Cardiac muscle cell (in vitro differentiated cells and primary cell): ENCODE measurements at regions not wholly inside any gene's neighbourhood (a gene's known extent, or its start where the extent isn't known, plus 50 kb on each side); places are given as distances from the start of the nearest gene placed in this dataset.
"Not testable (repeated sequence)": the region's sequence is repeated elsewhere in the genome, so short reads cannot be mapped to it uniquely, and the experiment has no call there.

Source experiments
- DNase-seq, 2 donors: peaks; one replicate each; pipeline versions ENCODE4 v3.0.0 to v3.0.0-alpha.2; 2010 to 2017; ENCODE audit warnings: low read depth in 1 of 2, low spot score in 1 of 2
- H3K27ac ChIP-seq: fragments of 200-600 bp; sonication (generic); 2 replicates; pipeline ENCODE4 v1.5.1; 2016
- H3K27me3 ChIP-seq: fragments of 200-600 bp; sonication (generic); 2 replicates; pipeline ENCODE4 v1.6.0; 2016; ENCODE audit warnings: control low read depth
- H3K36me3 ChIP-seq: fragments of 200-600 bp; sonication (generic); 2 replicates; pipeline ENCODE4 v1.5.1; 2016; ENCODE audit warnings: control low read depth
- H3K4me1 ChIP-seq: fragments of 200-600 bp; sonication (generic); 2 replicates; pipeline ENCODE4 v1.8.1; 2017; ENCODE audit warnings: low read depth, mild to moderate bottlenecking, mixed run types
- H3K4me3 ChIP-seq: fragments of 200-600 bp; sonication (generic); 2 replicates; pipeline ENCODE4 v1.5.1; 2016; ENCODE audit warnings: mild to moderate bottlenecking
- H3K9me3 ChIP-seq: fragments of 200-600 bp; sonication (generic); 2 replicates; pipeline ENCODE4 v1.5.1; 2017; ENCODE audit warnings: low read depth, mild to moderate bottlenecking, control low read depth
- CTCF ChIP-seq: IDR thresholded peaks from 2 replicates; pipeline ENCODE4 v1.5.1; 2012; ENCODE audit warnings: low read depth, mild to moderate bottlenecking, low read length

- H3K27ac ChIP-seq = no peak overlapping the region
- no peaks in the 10 kb centered on the region for H3K4me1 ChIP-seq
- H3K9me3 ChIP-seq = no peaks in the 10 kb centered on the region
- no peaks in the 10 kb centered on the region for H3K36me3 ChIP-seq
- no peaks in the 10 kb centered on the region for H3K27me3 ChIP-seq
- no peak overlapping the region for H3K4me3 ChIP-seq
- no peak for TF ChIP-seq CTCF
- no peak for DNase-seq
Measured at GRCh38 chr4:134518574-134519217, 317.1 kb upstream of the PABPC4L start.

GRCh38 chr4:134510544-134510943 lies 309.0 kb upstream of the PABPC4L start:
- no peaks in the 10 kb centered on the region for H3K27me3 ChIP-seq
- H3K4me3 ChIP-seq = no peak overlapping the region
- no peak overlapping the region for H3K27ac ChIP-seq
- H3K4me1 ChIP-seq = no peaks in the 10 kb centered on the region
- no peaks in the 10 kb centered on the region for H3K36me3 ChIP-seq
- no peak for DNase-seq
- H3K9me3 ChIP-seq = no peaks in the 10 kb centered on the region
- no peak for TF ChIP-seq CTCF

GRCh38 chr4:134505511-134505910 lies 303.9 kb upstream of the PABPC4L start:
- Histone ChIP-seq H3K4me3 (no peak overlapping the region), H3K36me3 (no peaks in the 10 kb centered on the region), H3K9me3 (no peaks in the 10 kb centered on the region), H3K27ac (no peak overlapping the region), H3K27me3 (no peaks in the 10 kb centered on the region), H3K4me1 (no peaks in the 10 kb centered on the region)
- no peak for DNase-seq
- TF ChIP-seq CTCF = no peak

GRCh38 chr4:134501973-134502643 lies 300.5 kb upstream of the PABPC4L start:
- no peaks in the 10 kb centered on the region for H3K27me3 ChIP-seq
- no peaks in the 10 kb centered on the region for H3K4me1 ChIP-seq
- no peaks in the 10 kb centered on the region for H3K36me3 ChIP-seq
- TF ChIP-seq CTCF = no peak
- no peaks in the 10 kb centered on the region for H3K9me3 ChIP-seq
- H3K27ac ChIP-seq = no peak overlapping the region
- DNase-seq = no peak
- H3K4me3 ChIP-seq = no peak overlapping the region

- DNase-seq, H3K9me3 ChIP-seq: not testable (repeated sequence)
Measured at GRCh38 chr4:134501488-134501887, 299.9 kb upstream of the PABPC4L start.

GRCh38 chr4:134499074-134499473 lies 297.5 kb upstream of the PABPC4L start:
- Histone ChIP-seq H3K36me3 (no peaks in the 10 kb centered on the region), H3K4me3 (no peak overlapping the region), H3K4me1 (no peaks in the 10 kb centered on the region), H3K27ac (no peak overlapping the region), H3K27me3 (no peaks in the 10 kb centered on the region), H3K9me3 (no peaks in the 10 kb centered on the region)
- no peak for TF ChIP-seq CTCF
- DNase-seq = no peak

More at GRCh38 chr4:134501488-134501887, 299.9 kb upstream of the PABPC4L start:
- H3K4me3 ChIP-seq, H3K27me3 ChIP-seq, H3K36me3 ChIP-seq, H3K27ac ChIP-seq, H3K4me1 ChIP-seq: not testable (repeated sequence)
